ENCODE measurements at regions not wholly inside any gene's neighbourhood (a gene's known extent, or its start where the extent isn't known, plus 50 kb on each side); places are given as distances from the start of the nearest gene placed in this dataset.

DNA sequence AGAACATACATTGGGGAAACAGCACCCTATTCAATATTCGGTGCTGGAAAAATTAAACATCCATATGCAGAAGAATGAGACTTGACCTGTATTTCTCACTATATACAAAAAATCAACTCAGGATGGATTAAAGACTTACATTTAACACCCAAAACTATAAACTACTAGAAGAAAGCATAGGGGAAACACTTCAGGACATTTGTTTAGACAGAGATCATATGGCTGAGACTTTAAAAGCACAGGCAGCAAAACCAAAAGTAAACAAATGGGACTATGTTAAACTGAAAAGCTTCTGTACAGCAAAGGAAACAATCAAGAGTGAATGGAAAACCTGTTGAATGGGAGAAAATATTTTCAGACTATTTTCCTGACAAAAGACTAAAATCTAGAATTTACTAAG, 1694.1 kb upstream of the CELF4 start:
- no peak for TF ChIP-seq POLR2A (IDR thresholded peaks at IDR 0.05)
- TF ChIP-seq, protein P1, sequence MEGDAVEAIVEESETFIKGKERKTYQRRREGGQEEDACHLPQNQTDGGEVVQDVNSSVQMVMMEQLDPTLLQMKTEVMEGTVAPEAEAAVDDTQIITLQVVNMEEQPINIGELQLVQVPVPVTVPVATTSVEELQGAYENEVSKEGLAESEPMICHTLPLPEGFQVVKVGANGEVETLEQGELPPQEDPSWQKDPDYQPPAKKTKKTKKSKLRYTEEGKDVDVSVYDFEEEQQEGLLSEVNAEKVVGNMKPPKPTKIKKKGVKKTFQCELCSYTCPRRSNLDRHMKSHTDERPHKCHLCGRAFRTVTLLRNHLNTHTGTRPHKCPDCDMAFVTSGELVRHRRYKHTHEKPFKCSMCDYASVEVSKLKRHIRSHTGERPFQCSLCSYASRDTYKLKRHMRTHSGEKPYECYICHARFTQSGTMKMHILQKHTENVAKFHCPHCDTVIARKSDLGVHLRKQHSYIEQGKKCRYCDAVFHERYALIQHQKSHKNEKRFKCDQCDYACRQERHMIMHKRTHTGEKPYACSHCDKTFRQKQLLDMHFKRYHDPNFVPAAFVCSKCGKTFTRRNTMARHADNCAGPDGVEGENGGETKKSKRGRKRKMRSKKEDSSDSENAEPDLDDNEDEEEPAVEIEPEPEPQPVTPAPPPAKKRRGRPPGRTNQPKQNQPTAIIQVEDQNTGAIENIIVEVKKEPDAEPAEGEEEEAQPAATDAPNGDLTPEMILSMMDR (IDR thresholded peaks at IDR 0.05) = no peak
